PFSK-1 (cell line): ENCODE measurements at regions not wholly inside any gene's neighbourhood (a gene's known extent, or its start where the extent isn't known, plus 50 kb on each side); places are given as distances from the start of the nearest gene placed in this dataset.

Experiments used
- FOXP2 ChIP-seq: optimal IDR thresholded peaks from 2 replicates; pipeline ENCODE3; 2011; ENCODE audit warnings: borderline replicate concordance, control low read depth, inconsistent platforms; ENCODE audit not compliant: insufficient read depth; ENCODE audit errors: extremely low read length, extremely low read depth
- POLR2AphosphoS5 ChIP-seq: IDR thresholded peaks from 2 replicates; pipeline ENCODE4 v1.6.1; 2012; ENCODE audit warnings: low read depth, mild to moderate bottlenecking, control low read depth, low read length, moderate library complexity
- SIN3A ChIP-seq: IDR thresholded peaks from 2 replicates; pipeline ENCODE4 v1.6.1; 2012; ENCODE audit warnings: mild to moderate bottlenecking, low read length, moderate library complexity, borderline replicate concordance; ENCODE audit not compliant: insufficient read depth
- TAF1 ChIP-seq: IDR thresholded peaks from 2 replicates; pipeline ENCODE4 v1.6.1; 2012; ENCODE audit warnings: low read length, control low read depth, borderline replicate concordance; ENCODE audit not compliant: insufficient read depth
- TF ChIP-seq, protein P1 (sequence below), 2 experiments: IDR thresholded peaks; 2 replicates each; pipeline versions ENCODE4 v1.6.1 to v1.8.0; 2011 to 2012; ENCODE audit warnings: low read depth in 2 of 2, low read length in 2 of 2, control low read depth in 1 of 2, inconsistent platforms in 1 of 2, mild to moderate bottlenecking in 1 of 2, moderate library complexity in 1 of 2; ENCODE audit not compliant: insufficient read depth in 1 of 2

DNA sequence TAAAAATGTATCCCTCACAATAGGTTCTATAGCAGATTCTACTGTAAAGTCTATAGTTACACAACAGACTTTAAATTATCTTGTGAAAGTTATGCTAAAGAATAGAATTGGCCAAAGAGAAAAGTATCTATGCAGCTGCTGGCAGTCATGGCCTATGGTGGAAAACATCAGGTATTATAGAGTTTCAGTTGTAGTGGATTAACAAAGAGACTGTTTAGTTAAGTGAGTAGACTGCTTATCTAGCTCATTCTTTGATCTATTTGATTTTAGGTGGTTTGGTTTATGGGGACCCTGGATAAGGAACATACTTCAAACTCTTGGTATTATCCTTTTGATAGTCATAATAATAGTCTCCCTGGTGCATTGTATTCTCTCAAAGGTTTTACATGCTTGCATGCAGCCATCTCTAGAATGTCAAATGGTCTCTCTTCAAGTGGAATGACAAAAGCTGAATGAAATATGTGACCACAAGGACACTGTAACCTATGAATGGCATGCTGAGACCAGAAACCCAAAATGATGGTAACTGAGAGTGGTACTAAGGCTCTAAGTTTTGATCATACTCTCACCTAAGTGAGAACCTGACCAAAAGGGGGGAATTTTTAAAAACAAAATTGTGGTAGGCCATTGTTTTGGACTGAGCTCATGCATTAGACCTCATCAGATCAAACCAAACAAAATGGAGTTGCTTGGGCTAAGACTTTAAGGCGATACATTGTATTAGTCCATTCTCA lies 54.9 kb upstream of the NAMPT start:
- TF ChIP-seq TAF1 (no peak), POLR2AphosphoS5 (no peak), FOXP2 (no peak), SIN3A (no peak)
- TF ChIP-seq, protein P1, sequence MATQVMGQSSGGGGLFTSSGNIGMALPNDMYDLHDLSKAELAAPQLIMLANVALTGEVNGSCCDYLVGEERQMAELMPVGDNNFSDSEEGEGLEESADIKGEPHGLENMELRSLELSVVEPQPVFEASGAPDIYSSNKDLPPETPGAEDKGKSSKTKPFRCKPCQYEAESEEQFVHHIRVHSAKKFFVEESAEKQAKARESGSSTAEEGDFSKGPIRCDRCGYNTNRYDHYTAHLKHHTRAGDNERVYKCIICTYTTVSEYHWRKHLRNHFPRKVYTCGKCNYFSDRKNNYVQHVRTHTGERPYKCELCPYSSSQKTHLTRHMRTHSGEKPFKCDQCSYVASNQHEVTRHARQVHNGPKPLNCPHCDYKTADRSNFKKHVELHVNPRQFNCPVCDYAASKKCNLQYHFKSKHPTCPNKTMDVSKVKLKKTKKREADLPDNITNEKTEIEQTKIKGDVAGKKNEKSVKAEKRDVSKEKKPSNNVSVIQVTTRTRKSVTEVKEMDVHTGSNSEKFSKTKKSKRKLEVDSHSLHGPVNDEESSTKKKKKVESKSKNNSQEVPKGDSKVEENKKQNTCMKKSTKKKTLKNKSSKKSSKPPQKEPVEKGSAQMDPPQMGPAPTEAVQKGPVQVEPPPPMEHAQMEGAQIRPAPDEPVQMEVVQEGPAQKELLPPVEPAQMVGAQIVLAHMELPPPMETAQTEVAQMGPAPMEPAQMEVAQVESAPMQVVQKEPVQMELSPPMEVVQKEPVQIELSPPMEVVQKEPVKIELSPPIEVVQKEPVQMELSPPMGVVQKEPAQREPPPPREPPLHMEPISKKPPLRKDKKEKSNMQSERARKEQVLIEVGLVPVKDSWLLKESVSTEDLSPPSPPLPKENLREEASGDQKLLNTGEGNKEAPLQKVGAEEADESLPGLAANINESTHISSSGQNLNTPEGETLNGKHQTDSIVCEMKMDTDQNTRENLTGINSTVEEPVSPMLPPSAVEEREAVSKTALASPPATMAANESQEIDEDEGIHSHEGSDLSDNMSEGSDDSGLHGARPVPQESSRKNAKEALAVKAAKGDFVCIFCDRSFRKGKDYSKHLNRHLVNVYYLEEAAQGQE (IDR thresholded peaks at IDR 0.05; ENCODE audit: insufficient read depth in 1 of 2, low read depth in 2 of 2, low read length in 2 of 2), result no peak

DNA sequence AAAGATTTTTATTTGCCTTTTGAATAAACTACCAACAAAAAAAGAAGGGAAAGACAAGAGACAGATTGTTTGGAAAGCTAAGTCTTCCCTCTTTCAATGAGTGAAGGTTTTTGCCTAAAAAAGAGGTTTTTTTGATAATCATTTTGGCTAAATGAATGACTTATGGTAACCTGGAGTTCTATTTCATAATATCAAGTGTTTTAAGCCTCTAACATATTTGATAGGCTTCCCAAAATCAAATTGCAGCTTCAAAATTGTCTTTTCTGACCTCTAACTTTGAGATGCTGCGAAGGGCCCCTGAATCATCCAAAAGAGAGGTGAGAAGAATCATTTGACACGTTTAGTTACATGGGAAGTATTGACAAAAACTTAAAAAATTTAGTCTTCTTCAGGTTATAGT lies 53.0 kb upstream of the NAMPT start:
- TF ChIP-seq, protein P1 (IDR thresholded peaks at IDR 0.05; ENCODE audit: insufficient read depth in 1 of 2, low read depth in 2 of 2, low read length in 2 of 2), result no peak
- TF ChIP-seq FOXP2 (no peak), SIN3A (no peak), POLR2AphosphoS5 (no peak), TAF1 (no peak)

DNA sequence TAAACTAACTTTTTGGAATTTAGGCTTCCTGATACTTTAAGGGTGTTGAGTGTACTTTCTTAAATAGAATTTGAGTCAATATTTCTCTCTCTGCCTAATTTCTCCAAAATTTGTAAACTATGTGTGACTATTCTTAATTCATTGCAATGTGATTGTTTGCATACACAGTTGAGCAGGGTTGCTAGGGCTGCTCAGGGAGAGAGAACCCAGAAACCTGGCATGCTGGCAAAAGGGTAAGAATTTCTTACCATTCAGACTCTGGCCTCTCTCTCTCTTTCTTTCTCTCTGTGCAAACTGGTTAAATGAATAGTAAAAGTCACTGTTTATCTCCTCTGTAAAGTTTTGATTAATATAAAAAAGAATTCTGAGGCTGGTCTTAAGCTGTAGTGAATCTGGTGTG lies 51.0 kb upstream of the NAMPT start:
- TF ChIP-seq POLR2AphosphoS5, result no peak
- TF ChIP-seq SIN3A, result no peak
- TF ChIP-seq TAF1, result no peak
- TF ChIP-seq FOXP2, result no peak
- TF ChIP-seq, protein P1 (IDR thresholded peaks at IDR 0.05; ENCODE audit: insufficient read depth in 1 of 2, low read depth in 2 of 2, low read length in 2 of 2), result no peak
